HG03469 (cell line): ENCODE measurements at regions not wholly inside any gene's neighbourhood (a gene's known extent, or its start where the extent isn't known, plus 50 kb on each side); places are given as distances from the start of the nearest gene placed in this dataset.
"Not testable (repeated sequence)": the region's sequence is repeated elsewhere in the genome, so short reads cannot be mapped to it uniquely, and the experiment has no call there.

Experiments used
- ATAC-seq: cut with Tn5 transposase; IDR thresholded peaks from one replicate; pipeline ENCODE4 v1.9.1; 2021; ENCODE audit warnings: mild to moderate bottlenecking, moderate library complexity, moderate number of reproducible peaks; ENCODE audit not compliant: unreplicated experiment

DNA sequence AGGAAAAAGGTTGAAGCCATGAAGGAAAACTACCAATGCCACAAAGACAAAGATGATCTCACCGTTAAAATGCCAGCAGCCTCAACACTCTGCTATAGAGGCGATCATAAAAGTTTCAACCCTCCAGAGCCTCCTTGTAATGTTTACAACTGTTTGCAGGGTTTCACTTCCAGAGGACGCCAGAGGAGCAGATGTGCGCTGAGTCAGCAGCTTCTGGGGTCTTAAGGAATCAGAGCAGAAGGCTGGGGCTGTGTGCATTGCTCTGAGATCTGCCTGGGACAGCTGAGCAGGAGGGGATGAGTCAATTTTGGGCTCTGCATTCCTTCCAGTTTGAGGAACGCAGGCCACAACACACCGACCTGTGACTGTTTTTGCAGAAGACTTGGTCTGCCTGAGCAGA, 98.3 kb downstream of the TMEM130 start:
- ATAC-seq, result no peak

DNA sequence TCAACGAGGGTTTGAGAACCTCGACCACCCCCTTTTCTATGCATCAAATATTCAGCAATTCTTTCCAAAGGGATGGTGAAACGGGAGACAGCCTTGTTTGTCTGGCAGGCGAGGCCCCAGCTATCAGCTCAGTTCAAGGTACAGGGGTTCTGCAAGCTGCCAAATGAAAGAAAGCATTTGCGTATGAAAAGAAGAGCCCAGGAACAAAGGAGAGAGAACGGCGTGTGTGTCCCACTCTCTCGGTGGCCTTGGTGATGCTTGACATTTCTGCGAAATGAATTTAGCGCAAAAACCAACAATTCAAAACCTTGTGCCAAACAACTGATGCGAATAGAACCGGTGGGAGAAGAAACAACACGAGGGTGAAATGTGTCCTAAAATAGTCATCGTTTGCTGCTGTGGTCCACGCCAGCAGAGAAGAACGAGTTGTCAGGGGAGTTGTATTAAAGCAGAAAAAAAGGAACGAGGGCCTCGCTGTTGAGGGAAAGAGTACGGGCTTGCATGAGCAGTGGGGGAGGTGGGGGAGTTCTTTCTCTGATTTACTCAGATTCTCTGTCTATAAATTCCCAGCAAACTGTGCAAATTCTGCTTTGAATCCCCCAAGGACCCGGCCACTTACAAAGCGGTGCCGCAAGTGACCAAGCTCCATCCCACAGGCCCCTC, 97.7 kb downstream of the TMEM130 start:
- no peak for ATAC-seq

- ATAC-seq, result no peak
Observed at GRCh38 chr7:98774884-98775283, 94.9 kb downstream of the TMEM130 start.

GRCh38 chr7:98777051-98777450, 92.8 kb downstream of the TMEM130 start:
- no peak for ATAC-seq

DNA sequence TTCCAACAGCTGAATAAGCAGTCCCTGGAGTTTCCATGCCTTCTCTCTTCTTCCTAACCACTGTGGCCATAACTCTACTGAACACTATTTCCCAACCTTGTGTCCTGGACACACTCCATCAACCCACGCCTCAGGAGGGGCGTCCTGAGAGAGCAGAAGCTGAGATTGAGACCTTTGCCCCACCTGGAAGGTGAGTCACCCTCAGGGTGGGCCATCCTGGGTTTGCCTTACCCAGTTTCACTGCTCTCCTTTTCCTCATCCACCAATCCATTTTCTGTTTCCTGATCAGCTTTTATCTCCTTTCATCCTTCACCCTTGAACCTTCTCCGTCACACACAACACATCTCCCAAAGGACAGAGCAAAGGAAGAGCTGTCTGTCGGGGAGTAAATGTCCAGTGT, 91.4 kb downstream of the TMEM130 start:
- ATAC-seq, result no peak

- no peak for ATAC-seq
Observed at GRCh38 chr7:98779800-98780587, 89.8 kb downstream of the TMEM130 start.

GRCh38 chr7:98784216-98784785, 85.5 kb downstream of the TMEM130 start:
- ATAC-seq, result no peak

DNA sequence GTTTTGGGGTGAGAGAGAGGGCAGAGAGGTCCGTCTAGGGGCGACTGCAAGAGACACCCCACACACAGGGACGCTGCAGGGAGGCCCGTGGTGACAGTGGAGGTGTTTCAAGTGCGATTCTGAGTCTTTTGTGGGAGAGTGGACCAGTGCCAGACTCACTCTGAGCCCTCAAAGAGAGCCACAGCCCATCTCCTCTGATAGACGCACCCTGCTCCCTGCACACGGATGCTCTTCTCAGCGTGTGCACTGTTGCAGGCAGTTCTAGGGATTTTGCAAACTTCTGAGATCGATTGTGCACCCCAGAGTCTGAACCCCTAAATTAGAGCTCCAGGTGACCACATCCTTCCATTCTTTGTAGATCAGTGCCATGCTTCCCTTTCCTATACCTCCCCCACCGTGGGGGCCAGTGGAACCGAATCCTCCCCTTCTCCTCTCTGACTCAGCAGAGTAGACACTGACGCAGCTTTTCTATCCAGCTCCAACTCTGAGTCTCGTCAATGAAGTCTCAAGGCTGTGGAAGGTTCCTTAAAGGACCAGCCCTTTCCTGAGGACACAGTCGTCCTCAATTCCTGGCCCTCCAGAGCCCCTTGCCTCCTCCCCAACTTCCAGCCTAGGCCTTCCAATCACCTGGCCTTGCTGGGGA, 83.8 kb downstream of the TMEM130 start:
- ATAC-seq, result no peak

DNA sequence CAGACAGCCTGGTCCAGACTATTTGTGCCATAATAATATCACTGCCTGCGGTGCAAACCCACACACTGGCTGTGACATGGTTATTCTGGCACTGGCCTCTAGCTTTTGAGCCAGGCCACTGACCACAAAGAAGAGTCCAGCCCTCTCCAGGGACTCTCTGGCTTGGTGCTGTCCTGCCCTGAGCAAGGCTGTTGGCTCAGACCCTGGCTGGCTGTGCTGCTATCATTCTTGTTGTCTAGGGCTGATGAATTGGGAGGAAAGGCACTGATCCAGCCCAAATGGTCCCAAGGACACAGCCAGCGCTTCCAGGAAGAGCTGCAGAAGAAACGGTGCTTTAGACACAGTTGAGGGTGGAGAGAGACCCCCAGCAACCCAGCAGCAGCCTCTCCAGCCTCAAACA, 80.8 kb downstream of the TMEM130 start:
- no peak for ATAC-seq

DNA sequence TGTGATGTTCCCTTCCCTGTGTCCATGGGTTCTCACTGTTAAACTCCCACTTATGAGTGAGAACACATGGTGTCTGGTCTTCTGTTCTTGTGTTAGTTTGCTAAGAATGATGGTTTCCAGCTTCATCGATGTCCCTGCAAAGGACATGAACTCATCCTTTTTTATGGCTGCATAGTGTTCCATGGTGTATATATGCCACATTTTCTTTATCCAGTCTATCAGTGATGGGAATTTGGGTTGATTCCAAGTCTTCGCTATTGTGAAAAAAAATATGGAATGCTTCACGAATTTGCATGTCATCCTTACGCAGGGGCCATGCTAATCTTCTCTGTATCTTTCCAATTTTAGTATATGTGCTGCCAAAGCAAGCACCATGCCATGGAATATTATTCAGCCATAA, 75.4 kb downstream of the TMEM130 start:
- ATAC-seq, result not testable (repeated sequence)

DNA sequence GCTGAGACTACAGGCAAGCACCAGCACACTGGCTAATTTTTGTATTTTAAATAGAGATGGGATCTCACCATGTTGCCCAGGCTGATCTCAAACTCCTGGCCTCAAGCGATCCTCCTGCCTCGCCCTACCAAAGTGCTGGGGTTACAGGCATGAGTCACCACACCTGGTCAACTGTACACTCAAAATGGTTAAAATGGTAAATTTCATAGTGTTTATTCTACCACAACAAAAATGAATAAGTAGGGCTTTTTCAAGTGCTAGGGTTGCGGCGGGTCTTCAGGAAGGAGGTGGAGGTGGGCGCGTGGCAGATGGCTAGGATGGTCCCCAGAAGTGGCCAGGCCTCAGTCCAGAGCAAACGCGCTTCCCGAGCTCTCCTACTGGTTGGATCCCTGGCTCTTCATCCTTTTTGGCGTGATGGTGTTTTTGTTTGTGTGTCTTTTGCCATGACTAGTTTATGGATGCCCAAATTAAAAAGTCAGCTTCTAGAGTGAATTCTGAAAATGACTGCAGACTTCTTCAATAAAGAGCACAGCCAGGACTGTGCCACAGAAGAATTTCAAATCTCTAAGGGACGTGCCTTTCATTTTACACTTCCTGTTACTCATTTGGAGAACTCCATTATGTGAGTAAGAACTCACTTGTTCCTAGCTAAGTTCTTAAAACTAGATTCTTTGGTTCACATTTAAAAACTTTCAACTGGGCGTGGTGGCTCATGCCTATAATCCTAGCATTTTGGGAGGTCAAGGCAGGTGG, 73.9 kb downstream of the TMEM130 start:
- peak; percentile 91 for ATAC-seq
